ENCODE measurements at regions not wholly inside any gene's neighbourhood (a gene's known extent, or its start where the extent isn't known, plus 50 kb on each side); places are given as distances from the start of the nearest gene placed in this dataset.

- Histone ChIP-seq H3K27me3 (replicated peaks in 1 of 2; ENCODE audit: control insufficient read depth in 2 of 2, extremely low read depth in 1 of 2, insufficient read depth in 2 of 2, low read length in 1 of 2) (peaks cover 2 to 3% of the 10 kb centered on the region in 2 experiments), H3K4me3 (ENCODE audit: control insufficient read depth in 1 of 2, extremely low read depth in 1 of 2, low read length in 1 of 2) (no peak overlapping the region), H3K27ac (ENCODE audit: low read length) (no peak overlapping the region), H3K4me1 (ENCODE audit: control insufficient read depth in 1 of 2, extremely low read depth in 1 of 2, insufficient read depth in 2 of 2, low read length in 2 of 2) (no peaks in the 10 kb centered on the region), H3K36me3 (ENCODE audit: control insufficient read depth in 2 of 2, extremely low read depth in 1 of 2, insufficient read depth in 1 of 2, low read length in 1 of 2) (no peaks in the 10 kb centered on the region), H3K9me3 (no peaks in the 10 kb centered on the region)
- 71% methylated on average over 2 of the region's 4 CpGs for WGBS (ENCODE audit: insufficient coverage)
- ATAC-seq (replicated peaks in 1 of 4): no peak
- H3K4me1 Mint-ChIP-seq: no peaks in the 10 kb centered on the region
- H3K27me3 Mint-ChIP-seq: peaks cover 31 to 34% of the 10 kb centered on the region in 2 donors
- ChIA-PET CTCF (no interaction called here), POLR2A (no interaction called here)
- no peaks in the 10 kb centered on the region for H3K36me3 Mint-ChIP-seq
- no peak for DNase-seq
- no peak overlapping the region for H3K27ac Mint-ChIP-seq
- H3K9me3 Mint-ChIP-seq: peaks cover 0 to 7% (median 0%) of the 10 kb centered on the region in 3 donors
- no peak overlapping the region for H3K4me3 Mint-ChIP-seq
Observed at GRCh38 chr12:112606611-112607365, 184.8 kb upstream of the RPH3A start.

- ATAC-seq (replicated peaks in 1 of 4): no peak
- H3K27me3 Mint-ChIP-seq: peaks cover 28 to 31% of the 10 kb centered on the region in 2 donors
- Histone ChIP-seq H3K27ac (ENCODE audit: low read length) (no peak overlapping the region), H3K27me3 (replicated peaks in 1 of 2; ENCODE audit: control insufficient read depth in 2 of 2, extremely low read depth in 1 of 2, insufficient read depth in 2 of 2, low read length in 1 of 2) (peaks cover 2 to 3% of the 10 kb centered on the region in 2 experiments), H3K36me3 (ENCODE audit: control insufficient read depth in 2 of 2, extremely low read depth in 1 of 2, insufficient read depth in 1 of 2, low read length in 1 of 2) (no peaks in the 10 kb centered on the region), H3K9me3 (no peaks in the 10 kb centered on the region), H3K4me3 (ENCODE audit: control insufficient read depth in 1 of 2, extremely low read depth in 1 of 2, low read length in 1 of 2) (no peak overlapping the region), H3K4me1 (ENCODE audit: control insufficient read depth in 1 of 2, extremely low read depth in 1 of 2, insufficient read depth in 2 of 2, low read length in 2 of 2) (no peaks in the 10 kb centered on the region)
- POLR2A ChIA-PET: no interaction called here
- no CpG with 5 or more reads among the region's 3 CpGs for WGBS (ENCODE audit: insufficient coverage)
- H3K36me3 Mint-ChIP-seq: no peaks in the 10 kb centered on the region
- CTCF ChIA-PET: no interaction called here
- H3K4me1 Mint-ChIP-seq: no peaks in the 10 kb centered on the region
- no peak for DNase-seq
- no peak overlapping the region for H3K27ac Mint-ChIP-seq
- H3K4me3 Mint-ChIP-seq: no peak overlapping the region
- peaks cover 0 to 7% (median 0%) of the 10 kb centered on the region in 3 donors for H3K9me3 Mint-ChIP-seq
Observed at GRCh38 chr12:112607427-112607826, 184.1 kb upstream of the RPH3A start.

GRCh38 chr12:112611908-112612307, 179.6 kb upstream of the RPH3A start:
- CTCF ChIA-PET: no interaction called here
- Mint-ChIP-seq H3K27ac (no peak overlapping the region), H3K4me1 (peaks cover 0 to under 1% (median 0%) of the 10 kb centered on the region in 3 donors), H3K4me3 (no peak overlapping the region), H3K27me3 (peaks cover 22 to 33% of the 10 kb centered on the region in 2 donors), H3K36me3 (no peaks in the 10 kb centered on the region), H3K9me3 (peaks cover 0 to under 1% (median 0%) of the 10 kb centered on the region in 3 donors)
- no peaks in the 10 kb centered on the region for H3K36me3 ChIP-seq (ENCODE audit: control insufficient read depth in 2 of 2, extremely low read depth in 1 of 2, insufficient read depth in 1 of 2, low read length in 1 of 2)
- H3K27ac ChIP-seq (ENCODE audit: low read length): no peak overlapping the region
- H3K9me3 ChIP-seq: no peaks in the 10 kb centered on the region
- H3K4me1 ChIP-seq (ENCODE audit: control insufficient read depth in 1 of 2, extremely low read depth in 1 of 2, insufficient read depth in 2 of 2, low read length in 2 of 2): peaks cover 0 to 2% of the 10 kb centered on the region in 2 experiments
- no peak for DNase-seq
- 100% methylated on average over 1 of the region's 7 CpGs for WGBS (ENCODE audit: insufficient coverage)
- POLR2A ChIA-PET: no interaction called here
- no peak for ATAC-seq (replicated peaks in 1 of 4)
- H3K27me3 ChIP-seq (replicated peaks in 1 of 2; ENCODE audit: control insufficient read depth in 2 of 2, extremely low read depth in 1 of 2, insufficient read depth in 2 of 2, low read length in 1 of 2): peaks cover 0 to 11% of the 10 kb centered on the region in 2 experiments
- no peak overlapping the region for H3K4me3 ChIP-seq (ENCODE audit: control insufficient read depth in 1 of 2, extremely low read depth in 1 of 2, low read length in 1 of 2)

- Mint-ChIP-seq H3K4me3 (no peak overlapping the region), H3K27me3 (peaks cover 34 to 45% of the 10 kb centered on the region in 2 donors), H3K9me3 (no peaks in the 10 kb centered on the region), H3K4me1 (peaks cover 2 to 8% (median 3%) of the 10 kb centered on the region in 3 donors), H3K36me3 (no peaks in the 10 kb centered on the region), H3K27ac (no peak overlapping the region)
- POLR2A ChIA-PET: no interaction called here
- DNase-seq (no peak), ATAC-seq (replicated peaks in 1 of 4) (no peak)
- H3K4me1 ChIP-seq (ENCODE audit: control insufficient read depth in 1 of 2, extremely low read depth in 1 of 2, insufficient read depth in 2 of 2, low read length in 2 of 2): peaks cover 0 to 9% of the 10 kb centered on the region in 2 experiments
- CTCF ChIA-PET: no interaction called here
- peaks cover 0 to 18% of the 10 kb centered on the region in 2 experiments for H3K27me3 ChIP-seq (replicated peaks in 1 of 2; ENCODE audit: control insufficient read depth in 2 of 2, extremely low read depth in 1 of 2, insufficient read depth in 2 of 2, low read length in 1 of 2)
- no peak overlapping the region for H3K4me3 ChIP-seq (ENCODE audit: control insufficient read depth in 1 of 2, extremely low read depth in 1 of 2, low read length in 1 of 2)
- H3K27ac ChIP-seq (ENCODE audit: low read length): no peak overlapping the region
- H3K9me3 ChIP-seq: no peaks in the 10 kb centered on the region
- 87% methylated on average over 3 of the region's 4 CpGs for WGBS (ENCODE audit: insufficient coverage)
- no peaks in the 10 kb centered on the region for H3K36me3 ChIP-seq (ENCODE audit: control insufficient read depth in 2 of 2, extremely low read depth in 1 of 2, insufficient read depth in 1 of 2, low read length in 1 of 2)
Observed at GRCh38 chr12:112615196-112615595, 176.4 kb upstream of the RPH3A start.

- peaks cover 33 to 44% of the 10 kb centered on the region in 2 donors for H3K27me3 Mint-ChIP-seq
- WGBS (ENCODE audit: insufficient coverage): no CpG with 5 or more reads among the region's 2 CpGs
- H3K9me3 Mint-ChIP-seq: no peaks in the 10 kb centered on the region
Observed at GRCh38 chr12:112616469-112617152, 174.9 kb upstream of the RPH3A start.

GRCh38 chr12:112617153-112617505, 174.4 kb upstream of the RPH3A start:
- H3K4me1 ChIP-seq (ENCODE audit: control insufficient read depth in 1 of 2, extremely low read depth in 1 of 2, insufficient read depth in 2 of 2, low read length in 2 of 2): peaks cover 0 to 9% of the 10 kb centered on the region in 2 experiments
- no peak overlapping the region for H3K27ac ChIP-seq (ENCODE audit: low read length)
- H3K4me1 Mint-ChIP-seq: peaks cover 2 to 8% (median 3%) of the 10 kb centered on the region in 3 donors
- H3K27me3 ChIP-seq (replicated peaks in 1 of 2; ENCODE audit: control insufficient read depth in 2 of 2, extremely low read depth in 1 of 2, insufficient read depth in 2 of 2, low read length in 1 of 2): peaks cover 0 to 23% of the 10 kb centered on the region in 2 experiments
- ATAC-seq (replicated peaks in 1 of 4): no peak
- H3K9me3 ChIP-seq: no peaks in the 10 kb centered on the region
- H3K36me3 ChIP-seq (ENCODE audit: control insufficient read depth in 2 of 2, extremely low read depth in 1 of 2, insufficient read depth in 1 of 2, low read length in 1 of 2): no peaks in the 10 kb centered on the region
- no peak for DNase-seq
- 21% methylated on average over 2 of the region's 3 CpGs for WGBS (ENCODE audit: insufficient coverage)
- no peak overlapping the region for H3K27ac Mint-ChIP-seq
- H3K27me3 Mint-ChIP-seq: peaks cover 33 to 44% of the 10 kb centered on the region in 2 donors
- no peak overlapping the region for H3K4me3 ChIP-seq (ENCODE audit: control insufficient read depth in 1 of 2, extremely low read depth in 1 of 2, low read length in 1 of 2)
- no peaks in the 10 kb centered on the region for H3K36me3 Mint-ChIP-seq
- no peaks in the 10 kb centered on the region for H3K9me3 Mint-ChIP-seq
- ChIA-PET POLR2A (no interaction called here), CTCF (no interaction called here)
- peak overlapping the region in 2 of 3 donors; percentile 5 to 21 for H3K4me3 Mint-ChIP-seq

More at GRCh38 chr12:112616469-112617152, 174.9 kb upstream of the RPH3A start:
- H3K4me3 Mint-ChIP-seq: peak overlapping the region in 2 of 3 donors; percentile 5 to 21
- no peak overlapping the region for H3K27ac Mint-ChIP-seq
- no peak for DNase-seq
- Histone ChIP-seq H3K9me3 (no peaks in the 10 kb centered on the region), H3K27me3 (replicated peaks in 1 of 2; ENCODE audit: control insufficient read depth in 2 of 2, extremely low read depth in 1 of 2, insufficient read depth in 2 of 2, low read length in 1 of 2) (peaks cover 0 to 23% of the 10 kb centered on the region in 2 experiments), H3K4me1 (ENCODE audit: control insufficient read depth in 1 of 2, extremely low read depth in 1 of 2, insufficient read depth in 2 of 2, low read length in 2 of 2) (peaks cover 0 to 9% of the 10 kb centered on the region in 2 experiments), H3K4me3 (ENCODE audit: control insufficient read depth in 1 of 2, extremely low read depth in 1 of 2, low read length in 1 of 2) (no peak overlapping the region), H3K36me3 (ENCODE audit: control insufficient read depth in 2 of 2, extremely low read depth in 1 of 2, insufficient read depth in 1 of 2, low read length in 1 of 2) (no peaks in the 10 kb centered on the region), H3K27ac (ENCODE audit: low read length) (no peak overlapping the region)
- POLR2A ChIA-PET: no interaction called here
- H3K36me3 Mint-ChIP-seq: no peaks in the 10 kb centered on the region
- ATAC-seq (replicated peaks in 1 of 4): no peak
- peaks cover 2 to 8% (median 3%) of the 10 kb centered on the region in 3 donors for H3K4me1 Mint-ChIP-seq
- CTCF ChIA-PET: no interaction called here

Data from T-cell (primary cell).